SK-N-MC (cell line): ENCODE measurements at regions not wholly inside any gene's neighbourhood (a gene's known extent, or its start where the extent isn't known, plus 50 kb on each side); places are given as distances from the start of the nearest gene placed in this dataset.

Experiments
- EZH2 ChIP-seq: fragments of 200-600 bp; sonication (generic); IDR thresholded peaks from one replicate; pipeline ENCODE4 v1.6.1; 2017; ENCODE audit warnings: antibody characterized with exemption
- FOXP2 ChIP-seq: optimal IDR thresholded peaks from 2 replicates; pipeline ENCODE3; 2011; ENCODE audit warnings: mild to moderate bottlenecking, moderate library complexity; ENCODE audit not compliant: insufficient read depth; ENCODE audit errors: extremely low read length, control extremely low read depth
- POLR2AphosphoS5 ChIP-seq: IDR thresholded peaks from 2 replicates; pipeline ENCODE4 v1.6.1; 2012; ENCODE audit warnings: mild to moderate bottlenecking, low read depth, low read length, borderline replicate concordance

GRCh38 chr2:64850642-64851041, 138.6 kb upstream of the SLC1A4 start:
- TF ChIP-seq POLR2AphosphoS5: no peak
- TF ChIP-seq EZH2: no peak
- no peak for TF ChIP-seq FOXP2
